ENCODE measurements at regions not wholly inside any gene's neighbourhood (a gene's known extent, or its start where the extent isn't known, plus 50 kb on each side); places are given as distances from the start of the nearest gene placed in this dataset.

DNA sequence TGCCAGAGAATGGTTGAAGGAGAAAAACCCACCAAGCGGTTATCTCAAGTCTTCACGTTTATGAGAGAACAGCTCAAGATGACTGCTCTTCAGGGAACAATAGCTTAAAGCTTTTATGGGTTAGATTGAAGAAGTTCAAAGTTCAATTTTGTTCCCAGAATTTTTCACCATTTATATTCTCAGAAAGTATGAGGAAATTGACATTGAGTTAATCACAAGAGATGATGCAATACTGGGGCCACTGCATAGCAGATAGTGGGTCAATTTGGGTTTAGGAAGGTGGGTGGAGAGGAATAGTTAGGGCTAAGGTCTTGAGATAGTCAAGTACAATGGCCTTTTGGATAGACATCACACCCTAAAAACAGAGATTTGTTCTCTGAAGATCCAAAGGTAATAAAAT is 539.3 kb downstream of the SQOR start:
- TF ChIP-seq, protein P1, sequence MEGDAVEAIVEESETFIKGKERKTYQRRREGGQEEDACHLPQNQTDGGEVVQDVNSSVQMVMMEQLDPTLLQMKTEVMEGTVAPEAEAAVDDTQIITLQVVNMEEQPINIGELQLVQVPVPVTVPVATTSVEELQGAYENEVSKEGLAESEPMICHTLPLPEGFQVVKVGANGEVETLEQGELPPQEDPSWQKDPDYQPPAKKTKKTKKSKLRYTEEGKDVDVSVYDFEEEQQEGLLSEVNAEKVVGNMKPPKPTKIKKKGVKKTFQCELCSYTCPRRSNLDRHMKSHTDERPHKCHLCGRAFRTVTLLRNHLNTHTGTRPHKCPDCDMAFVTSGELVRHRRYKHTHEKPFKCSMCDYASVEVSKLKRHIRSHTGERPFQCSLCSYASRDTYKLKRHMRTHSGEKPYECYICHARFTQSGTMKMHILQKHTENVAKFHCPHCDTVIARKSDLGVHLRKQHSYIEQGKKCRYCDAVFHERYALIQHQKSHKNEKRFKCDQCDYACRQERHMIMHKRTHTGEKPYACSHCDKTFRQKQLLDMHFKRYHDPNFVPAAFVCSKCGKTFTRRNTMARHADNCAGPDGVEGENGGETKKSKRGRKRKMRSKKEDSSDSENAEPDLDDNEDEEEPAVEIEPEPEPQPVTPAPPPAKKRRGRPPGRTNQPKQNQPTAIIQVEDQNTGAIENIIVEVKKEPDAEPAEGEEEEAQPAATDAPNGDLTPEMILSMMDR (IDR thresholded peaks at IDR 0.05; ENCODE audit: low read depth, low read length), result no peak
- no peak for DNase-seq (ENCODE audit: low read depth in 1 of 2, low spot score in 1 of 2)

DNA sequence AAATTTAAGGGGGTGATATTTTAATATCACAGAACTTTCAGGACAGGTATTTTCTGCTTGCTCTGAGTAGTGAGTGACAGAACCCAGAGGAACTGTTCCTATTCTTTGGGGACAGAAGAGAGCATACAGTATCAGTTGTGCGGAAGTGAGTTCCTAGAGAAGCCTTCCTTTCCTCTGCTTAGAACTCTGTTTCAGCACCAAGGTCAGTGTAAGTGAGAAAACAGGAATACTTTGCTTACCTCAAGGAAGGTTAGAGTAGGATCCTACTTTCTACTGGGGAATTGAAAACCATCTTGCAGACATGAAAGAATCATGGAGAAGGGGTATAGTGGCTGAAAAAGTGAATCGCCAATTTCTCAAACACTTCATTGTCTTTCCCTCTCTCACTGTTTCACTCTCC is 542.4 kb downstream of the SQOR start:
- TF ChIP-seq, protein P1 (IDR thresholded peaks at IDR 0.05; ENCODE audit: low read depth, low read length), result no peak
- H3K27me3 ChIP-seq, result no peaks in the 10 kb centered on the region
- DNase-seq (ENCODE audit: low read depth in 1 of 2, low spot score in 1 of 2), result peak in 1 of 2 donors; percentile 2
- no peak overlapping the region for H3K4me3 ChIP-seq
- no peaks in the 10 kb centered on the region for H3K36me3 ChIP-seq
- H3K27ac ChIP-seq, result no peak overlapping the region
- peaks cover 3% of the 10 kb centered on the region for H3K9me3 ChIP-seq (ENCODE audit: low read depth)
- no peaks in the 10 kb centered on the region for H3K4me1 ChIP-seq (ENCODE audit: low read depth)

More for the DNA sequence above, 539.3 kb downstream of the SQOR start:
- H3K36me3 ChIP-seq, result no peaks in the 10 kb centered on the region
- H3K4me1 ChIP-seq (ENCODE audit: low read depth), result no peaks in the 10 kb centered on the region
- H3K9me3 ChIP-seq (ENCODE audit: low read depth), result no peaks in the 10 kb centered on the region
- no peak overlapping the region for H3K27ac ChIP-seq
- H3K4me3 ChIP-seq, result no peak overlapping the region
- no peaks in the 10 kb centered on the region for H3K27me3 ChIP-seq

DNA sequence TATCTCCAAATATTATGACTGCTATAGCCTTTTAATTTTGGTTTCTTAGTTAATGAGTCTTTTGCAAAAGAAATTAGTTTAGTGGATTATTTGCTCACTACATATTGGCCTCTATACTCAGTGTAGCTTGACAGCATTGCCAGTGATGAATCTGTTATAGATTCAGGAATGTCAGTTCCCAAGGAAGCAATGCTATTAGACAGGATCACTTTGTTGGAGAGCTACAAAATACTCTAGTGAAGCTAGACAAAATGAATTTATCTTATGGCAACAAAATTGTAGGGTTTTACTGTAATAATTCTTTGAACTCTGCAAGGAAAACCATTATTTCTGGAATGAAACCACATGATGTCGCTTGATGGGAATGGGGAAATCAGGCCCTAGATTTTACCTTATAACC is 543.3 kb downstream of the SQOR start:
- TF ChIP-seq, protein P1 (IDR thresholded peaks at IDR 0.05; ENCODE audit: low read depth, low read length), result no peak
- no peaks in the 10 kb centered on the region for H3K4me1 ChIP-seq (ENCODE audit: low read depth)
- H3K4me3 ChIP-seq, result no peak overlapping the region
- H3K27ac ChIP-seq, result no peak overlapping the region
- no peaks in the 10 kb centered on the region for H3K27me3 ChIP-seq
- no peaks in the 10 kb centered on the region for H3K36me3 ChIP-seq
- no peak for DNase-seq (ENCODE audit: low read depth in 1 of 2, low spot score in 1 of 2)
- peaks cover 3% of the 10 kb centered on the region for H3K9me3 ChIP-seq (ENCODE audit: low read depth)

DNA sequence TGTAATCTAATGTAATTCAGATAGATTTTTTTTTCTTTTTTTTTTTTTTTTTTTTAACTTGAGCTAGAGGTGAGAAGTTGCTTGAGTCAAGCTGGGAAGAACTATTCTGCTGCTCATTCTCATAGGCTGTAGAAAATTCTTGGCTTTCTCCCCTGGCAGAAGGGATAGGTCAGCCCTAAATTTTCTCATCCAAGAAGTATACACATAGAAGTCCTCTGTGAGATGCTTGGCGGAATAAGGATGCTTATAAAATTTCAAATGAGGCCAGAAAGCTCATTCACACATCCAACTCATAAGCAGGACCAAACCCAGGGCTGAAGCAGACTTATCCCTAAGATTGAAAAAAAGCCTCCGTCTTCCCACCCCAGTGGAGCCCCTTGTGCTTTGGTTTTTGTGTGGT is 572.5 kb downstream of the SQOR start:
- no peaks in the 10 kb centered on the region for H3K9me3 ChIP-seq (ENCODE audit: low read depth)
- H3K27ac ChIP-seq, result no peak overlapping the region
- no peak overlapping the region for H3K4me3 ChIP-seq
- H3K36me3 ChIP-seq, result no peaks in the 10 kb centered on the region
- DNase-seq (ENCODE audit: low read depth in 1 of 2, low spot score in 1 of 2), result no peak
- H3K4me1 ChIP-seq (ENCODE audit: low read depth), result no peaks in the 10 kb centered on the region
- TF ChIP-seq, protein P1 (IDR thresholded peaks at IDR 0.05; ENCODE audit: low read depth, low read length), result no peak
- H3K27me3 ChIP-seq, result no peaks in the 10 kb centered on the region

DNA sequence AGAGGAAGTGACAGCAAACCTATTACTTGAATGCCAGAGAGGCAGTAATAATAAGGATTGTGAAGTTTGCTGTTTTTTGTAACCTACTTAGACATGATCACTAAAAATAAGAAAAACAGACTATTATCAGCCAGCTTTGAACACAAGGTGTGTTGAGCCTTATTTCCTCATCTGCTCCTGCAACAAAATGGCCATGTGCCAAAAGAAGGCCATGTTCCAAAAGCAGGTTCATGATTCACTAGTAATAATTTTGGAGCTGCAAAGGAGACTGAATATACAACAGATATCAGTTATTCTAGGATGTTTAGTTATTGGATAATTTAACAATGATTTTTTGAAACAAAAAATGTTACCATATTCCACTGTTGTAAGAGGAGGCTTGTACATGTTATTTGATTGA is 578.7 kb downstream of the SQOR start:
- no peak for DNase-seq (ENCODE audit: low read depth in 1 of 2, low spot score in 1 of 2)
- no peak overlapping the region for H3K27ac ChIP-seq
- TF ChIP-seq, protein P1 (IDR thresholded peaks at IDR 0.05; ENCODE audit: low read depth, low read length), result no peak
- no peaks in the 10 kb centered on the region for H3K4me1 ChIP-seq (ENCODE audit: low read depth)
- no peaks in the 10 kb centered on the region for H3K9me3 ChIP-seq (ENCODE audit: low read depth)
- H3K4me3 ChIP-seq, result no peak overlapping the region
- H3K36me3 ChIP-seq, result no peaks in the 10 kb centered on the region
- no peaks in the 10 kb centered on the region for H3K27me3 ChIP-seq

DNA sequence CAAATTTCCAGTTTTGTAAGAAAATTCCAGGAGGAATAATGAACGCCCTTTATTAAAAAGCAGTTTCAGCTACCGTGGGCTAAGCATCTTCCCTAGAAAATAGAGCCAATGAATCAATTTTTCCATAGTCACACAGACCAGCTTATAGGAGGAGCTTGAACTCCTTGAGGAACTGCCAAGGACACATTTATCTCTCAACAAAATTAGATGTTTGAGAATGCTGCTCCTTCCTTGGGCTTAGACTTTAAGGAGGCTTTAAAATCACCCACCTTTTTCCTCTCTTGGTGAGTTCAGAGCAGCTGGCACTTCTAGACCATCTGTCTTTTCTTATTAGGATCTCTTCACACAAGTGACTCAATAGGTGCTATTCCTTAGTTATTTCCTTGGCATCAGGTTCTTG is 588.0 kb downstream of the SQOR start:
- H3K4me1 ChIP-seq (ENCODE audit: low read depth), result no peaks in the 10 kb centered on the region
- TF ChIP-seq, protein P1 (IDR thresholded peaks at IDR 0.05; ENCODE audit: low read depth, low read length), result no peak
- no peaks in the 10 kb centered on the region for H3K9me3 ChIP-seq (ENCODE audit: low read depth)
- no peaks in the 10 kb centered on the region for H3K27me3 ChIP-seq
- H3K27ac ChIP-seq, result no peak overlapping the region
- no peak for DNase-seq (ENCODE audit: low read depth in 1 of 2, low spot score in 1 of 2)
- no peaks in the 10 kb centered on the region for H3K36me3 ChIP-seq
- no peak overlapping the region for H3K4me3 ChIP-seq
